ENCODE measurements at regions not wholly inside any gene's neighbourhood (a gene's known extent, or its start where the extent isn't known, plus 50 kb on each side); places are given as distances from the start of the nearest gene placed in this dataset.

DNA sequence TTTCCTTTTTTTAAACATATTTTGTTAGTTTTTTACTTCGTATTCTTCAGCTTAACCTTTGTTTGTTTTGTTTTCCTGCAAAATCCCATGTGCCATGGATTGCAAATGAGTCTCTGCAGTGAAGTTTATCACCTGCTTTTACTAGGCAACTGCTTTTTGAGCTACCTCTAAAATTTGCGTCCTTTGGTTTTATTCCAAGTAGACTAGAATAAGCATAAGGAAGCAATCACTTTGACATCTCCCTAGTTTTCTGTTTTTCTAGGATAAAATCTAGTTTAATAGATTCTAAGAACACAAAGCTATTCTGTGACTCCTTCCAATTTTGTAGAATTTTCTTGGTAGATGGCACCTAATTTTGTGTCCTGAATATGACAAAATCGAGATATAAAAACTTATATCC is 1059.2 kb downstream of the OTOL1 start:
- no TSS peak for BruUV-seq (replicated peaks)
- H3K79me2 ChIP-seq (ENCODE audit: low read length): no peaks in the 10 kb centered on the region
- no peak for DNase-seq
- no peaks in the 10 kb centered on the region for H3K9me2 ChIP-seq (replicated peaks; ENCODE audit: low read length)
- no peaks in the 10 kb centered on the region for H3F3A ChIP-seq (ENCODE audit: low read length, unreplicated experiment)
- H3K9me3 ChIP-seq (ENCODE audit: low read length): no peaks in the 10 kb centered on the region
- TF ChIP-seq EZH2phosphoT487 (IDR thresholded peaks at IDR 0.05; ENCODE audit: borderline replicate concordance, low read length) (no peak), EZH2 (IDR thresholded peaks at IDR 0.05; ENCODE audit: low read length, unreplicated experiment) (no peak)
- TF ChIP-seq, protein P1, sequence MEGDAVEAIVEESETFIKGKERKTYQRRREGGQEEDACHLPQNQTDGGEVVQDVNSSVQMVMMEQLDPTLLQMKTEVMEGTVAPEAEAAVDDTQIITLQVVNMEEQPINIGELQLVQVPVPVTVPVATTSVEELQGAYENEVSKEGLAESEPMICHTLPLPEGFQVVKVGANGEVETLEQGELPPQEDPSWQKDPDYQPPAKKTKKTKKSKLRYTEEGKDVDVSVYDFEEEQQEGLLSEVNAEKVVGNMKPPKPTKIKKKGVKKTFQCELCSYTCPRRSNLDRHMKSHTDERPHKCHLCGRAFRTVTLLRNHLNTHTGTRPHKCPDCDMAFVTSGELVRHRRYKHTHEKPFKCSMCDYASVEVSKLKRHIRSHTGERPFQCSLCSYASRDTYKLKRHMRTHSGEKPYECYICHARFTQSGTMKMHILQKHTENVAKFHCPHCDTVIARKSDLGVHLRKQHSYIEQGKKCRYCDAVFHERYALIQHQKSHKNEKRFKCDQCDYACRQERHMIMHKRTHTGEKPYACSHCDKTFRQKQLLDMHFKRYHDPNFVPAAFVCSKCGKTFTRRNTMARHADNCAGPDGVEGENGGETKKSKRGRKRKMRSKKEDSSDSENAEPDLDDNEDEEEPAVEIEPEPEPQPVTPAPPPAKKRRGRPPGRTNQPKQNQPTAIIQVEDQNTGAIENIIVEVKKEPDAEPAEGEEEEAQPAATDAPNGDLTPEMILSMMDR (conservative IDR thresholded peaks at IDR 0.05; ENCODE audit: low read depth, low read length): no peak
- no peak overlapping the region for H3K27ac ChIP-seq (ENCODE audit: low read length)
- ChIA-PET POLR2A (ENCODE audit: unreplicated experiment) (no interaction called here), CTCF (no interaction called here)
- no peak overlapping the region for H2AFZ ChIP-seq (ENCODE audit: low read length)
- ATAC-seq: no peak
- intact Hi-C loops (cut with micrococcal nuclease): no loop called here
- no peaks in the 10 kb centered on the region for H3K4me1 ChIP-seq (ENCODE audit: insufficient read depth, low read length)
- no peak overlapping the region for H3K4me2 ChIP-seq (ENCODE audit: low read length)
- H3K27me3 ChIP-seq (ENCODE audit: low read length): no peaks in the 10 kb centered on the region
- no peaks in the 10 kb centered on the region for H4K20me1 ChIP-seq (ENCODE audit: low read length)
- no peak overlapping the region for H3K4me3 ChIP-seq (ENCODE audit: low read length)
- H3K36me3 ChIP-seq (ENCODE audit: low read depth, low read length): no peaks in the 10 kb centered on the region
- no peak overlapping the region for H3K9ac ChIP-seq (ENCODE audit: low read length)

DNA sequence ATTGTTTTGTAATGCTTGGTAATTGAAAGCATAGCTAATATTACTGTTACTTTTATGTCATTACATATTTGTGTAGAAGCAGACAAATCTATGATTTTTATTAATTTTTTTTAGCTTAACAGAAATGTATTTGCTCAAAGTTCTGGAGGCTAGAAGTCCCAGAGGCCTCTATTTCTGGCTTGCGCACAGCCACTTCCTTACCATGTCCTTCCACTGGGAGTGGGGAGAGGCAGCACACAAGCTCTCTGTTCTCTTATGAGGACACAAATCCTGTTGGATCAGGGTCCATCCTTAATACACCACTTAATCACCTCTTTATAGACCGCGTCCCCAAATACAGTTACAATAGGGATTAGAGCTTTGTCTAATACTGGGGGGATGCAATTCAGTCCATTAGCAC is 1061.4 kb downstream of the OTOL1 start:
- H3K27ac ChIP-seq (ENCODE audit: low read length): no peak overlapping the region
- no peaks in the 10 kb centered on the region for H3K9me3 ChIP-seq (ENCODE audit: low read length)
- no peaks in the 10 kb centered on the region for H3K79me2 ChIP-seq (ENCODE audit: low read length)
- no peaks in the 10 kb centered on the region for H3F3A ChIP-seq (ENCODE audit: low read length, unreplicated experiment)
- H2AFZ ChIP-seq (ENCODE audit: low read length): no peak overlapping the region
- TF ChIP-seq EZH2phosphoT487 (IDR thresholded peaks at IDR 0.05; ENCODE audit: borderline replicate concordance, low read length) (no peak), EZH2 (IDR thresholded peaks at IDR 0.05; ENCODE audit: low read length, unreplicated experiment) (no peak)
- TF ChIP-seq, protein P1 (conservative IDR thresholded peaks at IDR 0.05; ENCODE audit: low read depth, low read length): no peak
- H3K4me2 ChIP-seq (ENCODE audit: low read length): no peak overlapping the region
- no peaks in the 10 kb centered on the region for H3K9me2 ChIP-seq (replicated peaks; ENCODE audit: low read length)
- no peaks in the 10 kb centered on the region for H3K27me3 ChIP-seq (ENCODE audit: low read length)
- H3K4me1 ChIP-seq (ENCODE audit: insufficient read depth, low read length): no peaks in the 10 kb centered on the region
- BruUV-seq (replicated peaks): no TSS peak
- ATAC-seq (no peak), DNase-seq (no peak)
- no peak overlapping the region for H3K4me3 ChIP-seq (ENCODE audit: low read length)
- no peak overlapping the region for H3K9ac ChIP-seq (ENCODE audit: low read length)
- ChIA-PET CTCF (no interaction called here), POLR2A (ENCODE audit: unreplicated experiment) (no interaction called here)
- no peaks in the 10 kb centered on the region for H3K36me3 ChIP-seq (ENCODE audit: low read depth, low read length)
- H4K20me1 ChIP-seq (ENCODE audit: low read length): no peaks in the 10 kb centered on the region
- intact Hi-C loops (cut with micrococcal nuclease): no loop called here

- Histone ChIP-seq H2AFZ (ENCODE audit: low read length) (no peak overlapping the region), H3K9me2 (replicated peaks; ENCODE audit: low read length) (no peaks in the 10 kb centered on the region), H3K4me3 (ENCODE audit: low read length) (no peak overlapping the region), H3K36me3 (ENCODE audit: low read depth, low read length) (no peaks in the 10 kb centered on the region), H3K9ac (ENCODE audit: low read length) (no peak overlapping the region), H3K4me2 (ENCODE audit: low read length) (no peak overlapping the region), H4K20me1 (ENCODE audit: low read length) (no peaks in the 10 kb centered on the region), H3K4me1 (ENCODE audit: insufficient read depth, low read length) (peaks cover 12% of the 10 kb centered on the region), H3K27me3 (ENCODE audit: low read length) (no peaks in the 10 kb centered on the region), H3K9me3 (ENCODE audit: low read length) (no peaks in the 10 kb centered on the region), H3K27ac (ENCODE audit: low read length) (no peak overlapping the region), H3K79me2 (ENCODE audit: low read length) (no peaks in the 10 kb centered on the region), H3F3A (ENCODE audit: low read length, unreplicated experiment) (no peaks in the 10 kb centered on the region)
- DNase-seq (no peak), ATAC-seq (no peak)
- CTCF ChIA-PET: no interaction called here
- no TSS peak for BruUV-seq (replicated peaks)
- TF ChIP-seq, protein P1 (conservative IDR thresholded peaks at IDR 0.05; ENCODE audit: low read depth, low read length): no peak
- no peak for TF ChIP-seq EZH2 (IDR thresholded peaks at IDR 0.05; ENCODE audit: low read length, unreplicated experiment)
- TF ChIP-seq EZH2phosphoT487 (IDR thresholded peaks at IDR 0.05; ENCODE audit: borderline replicate concordance, low read length): no peak
- intact Hi-C loops (cut with micrococcal nuclease): no loop called here
- POLR2A ChIA-PET (ENCODE audit: unreplicated experiment): no interaction called here
Measured at GRCh38 chr3:162568706-162569105, 1072.1 kb downstream of the OTOL1 start.
